Choroid plexus epithelial cell (primary cell): ENCODE measurements at regions not wholly inside any gene's neighbourhood (a gene's known extent, or its start where the extent isn't known, plus 50 kb on each side); places are given as distances from the start of the nearest gene placed in this dataset.

Source experiments
- DNase-seq: peaks from one replicate; pipeline ENCODE4 v3.0.0-alpha.2; 2010; ENCODE audit warnings: low read depth
- H3K4me3 ChIP-seq: 2 replicates; pipeline ENCODE4 v1.5.1; 2011; ENCODE audit warnings: low read depth, mild to moderate bottlenecking, control low read depth, low read length, moderate library complexity
- CTCF ChIP-seq: conservative IDR thresholded peaks from 2 replicates; pipeline ENCODE4 v1.5.1; 2011; ENCODE audit warnings: low read depth, mild to moderate bottlenecking, control low read depth, inconsistent platforms, low read length, moderate library complexity

GRCh38 chr9:1832960-1833359, 182.2 kb upstream of the SMARCA2 start:
- no peak for DNase-seq
- no peak for TF ChIP-seq CTCF
- H3K4me3 ChIP-seq = no peak overlapping the region

- peak; percentile 17 for TF ChIP-seq CTCF
- peak; percentile 13 for DNase-seq
- H3K4me3 ChIP-seq = no peak overlapping the region
These were observed 177.6 kb upstream of the SMARCA2 start for GRCh38 chr9:1837453-1838084.

- no peak for DNase-seq
- no peak overlapping the region for H3K4me3 ChIP-seq
- no peak for TF ChIP-seq CTCF
These were observed 175.2 kb upstream of the SMARCA2 start for GRCh38 chr9:1839909-1840308.

- DNase-seq = no peak
- no peak overlapping the region for H3K4me3 ChIP-seq
- no peak for TF ChIP-seq CTCF
These were observed 169.7 kb upstream of the SMARCA2 start for GRCh38 chr9:1845425-1845824.

- no peak for TF ChIP-seq CTCF
- DNase-seq = no peak
- H3K4me3 ChIP-seq = no peak overlapping the region
These were observed 159.4 kb upstream of the SMARCA2 start for GRCh38 chr9:1855726-1856125.

- no peak overlapping the region for H3K4me3 ChIP-seq
- TF ChIP-seq CTCF = no peak
- no peak for DNase-seq
These were observed 157.3 kb upstream of the SMARCA2 start for GRCh38 chr9:1857808-1858207.

- TF ChIP-seq CTCF = peak; percentile 45
- no peak overlapping the region for H3K4me3 ChIP-seq
- peak; percentile 13 for DNase-seq
These were observed 145.3 kb upstream of the SMARCA2 start for GRCh38 chr9:1869843-1870242.
